ENCODE measurements at regions not wholly inside any gene's neighbourhood (a gene's known extent, or its start where the extent isn't known, plus 50 kb on each side); places are given as distances from the start of the nearest gene placed in this dataset.

- no peak overlapping the region for H3K27ac ChIP-seq (ENCODE audit: poor library complexity, severe bottlenecking)
- H3K27me3 ChIP-seq (ENCODE audit: insufficient read depth, poor library complexity, severe bottlenecking) = no peaks in the 10 kb centered on the region
- no peaks in the 10 kb centered on the region for H3K9me3 ChIP-seq (ENCODE audit: severe bottlenecking)
- H3K36me3 ChIP-seq (ENCODE audit: low read depth) = no peaks in the 10 kb centered on the region
- no peak for ATAC-seq (ENCODE audit: low read depth)
- TF ChIP-seq CTCF (IDR thresholded peaks at IDR 0.05; ENCODE audit: poor library complexity, severe bottlenecking) = no peak
- no peak for DNase-seq (ENCODE audit: low spot score)
- no peak overlapping the region for H3K4me3 ChIP-seq (ENCODE audit: severe bottlenecking)
- H3K4me1 ChIP-seq (ENCODE audit: insufficient read depth, poor library complexity, severe bottlenecking) = no peaks in the 10 kb centered on the region
These were observed 910.4 kb upstream of the PCDH10 start for GRCh38 chr4:132238697-132239096.

GRCh38 chr4:132240081-132240480 is 909.0 kb upstream of the PCDH10 start:
- H3K36me3 ChIP-seq (ENCODE audit: low read depth) = no peaks in the 10 kb centered on the region
- ATAC-seq (ENCODE audit: low read depth) = no peak
- no peaks in the 10 kb centered on the region for H3K27me3 ChIP-seq (ENCODE audit: insufficient read depth, poor library complexity, severe bottlenecking)
- H3K4me3 ChIP-seq (ENCODE audit: severe bottlenecking) = no peak overlapping the region
- no peaks in the 10 kb centered on the region for H3K9me3 ChIP-seq (ENCODE audit: severe bottlenecking)
- H3K4me1 ChIP-seq (ENCODE audit: insufficient read depth, poor library complexity, severe bottlenecking) = no peaks in the 10 kb centered on the region
- no peak for TF ChIP-seq CTCF (IDR thresholded peaks at IDR 0.05; ENCODE audit: poor library complexity, severe bottlenecking)
- no peak overlapping the region for H3K27ac ChIP-seq (ENCODE audit: poor library complexity, severe bottlenecking)
- no peak for DNase-seq (ENCODE audit: low spot score)

GRCh38 chr4:132245319-132245718 is 903.8 kb upstream of the PCDH10 start:
- no peak for TF ChIP-seq CTCF (IDR thresholded peaks at IDR 0.05; ENCODE audit: poor library complexity, severe bottlenecking)
- Histone ChIP-seq H3K9me3 (ENCODE audit: severe bottlenecking) (no peaks in the 10 kb centered on the region), H3K4me3 (ENCODE audit: severe bottlenecking) (no peak overlapping the region), H3K27me3 (ENCODE audit: insufficient read depth, poor library complexity, severe bottlenecking) (no peaks in the 10 kb centered on the region), H3K27ac (ENCODE audit: poor library complexity, severe bottlenecking) (no peak overlapping the region), H3K36me3 (ENCODE audit: low read depth) (no peaks in the 10 kb centered on the region), H3K4me1 (ENCODE audit: insufficient read depth, poor library complexity, severe bottlenecking) (no peaks in the 10 kb centered on the region)
- DNase-seq (ENCODE audit: low spot score) = no peak
- no peak for ATAC-seq (ENCODE audit: low read depth)

DNA sequence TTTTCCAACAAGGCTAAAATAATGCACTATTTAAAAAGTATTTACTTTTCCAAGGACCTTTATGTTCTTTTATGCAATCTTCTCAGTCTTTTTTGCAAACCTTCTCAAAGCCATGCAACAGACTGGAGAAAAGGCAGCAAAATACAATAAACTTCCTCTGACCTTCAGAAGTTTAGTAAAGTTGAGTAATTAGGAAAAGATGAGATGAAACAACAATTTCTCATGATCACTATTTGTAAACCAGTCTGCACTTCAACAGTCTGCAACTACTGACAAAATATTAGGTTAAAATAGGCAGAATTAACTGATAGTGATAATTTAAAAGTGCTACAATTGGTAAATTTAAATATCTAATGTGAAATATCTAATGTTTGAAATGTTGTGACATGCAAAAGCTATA is 884.9 kb upstream of the PCDH10 start:
- H3K9me3 ChIP-seq (ENCODE audit: severe bottlenecking) = no peaks in the 10 kb centered on the region
- no peaks in the 10 kb centered on the region for H3K36me3 ChIP-seq (ENCODE audit: low read depth)
- no peak for TF ChIP-seq CTCF (IDR thresholded peaks at IDR 0.05; ENCODE audit: poor library complexity, severe bottlenecking)
- H3K4me3 ChIP-seq (ENCODE audit: severe bottlenecking) = no peak overlapping the region
- H3K27ac ChIP-seq (ENCODE audit: poor library complexity, severe bottlenecking) = no peak overlapping the region
- H3K27me3 ChIP-seq (ENCODE audit: insufficient read depth, poor library complexity, severe bottlenecking) = no peaks in the 10 kb centered on the region
- H3K4me1 ChIP-seq (ENCODE audit: insufficient read depth, poor library complexity, severe bottlenecking) = no peaks in the 10 kb centered on the region
- ATAC-seq (ENCODE audit: low read depth) (no peak), DNase-seq (ENCODE audit: low spot score) (no peak)

- TF ChIP-seq CTCF (IDR thresholded peaks at IDR 0.05; ENCODE audit: poor library complexity, severe bottlenecking) = no peak
- Histone ChIP-seq H3K4me1 (ENCODE audit: insufficient read depth, poor library complexity, severe bottlenecking) (no peaks in the 10 kb centered on the region), H3K27me3 (ENCODE audit: insufficient read depth, poor library complexity, severe bottlenecking) (no peaks in the 10 kb centered on the region), H3K4me3 (ENCODE audit: severe bottlenecking) (no peak overlapping the region), H3K36me3 (ENCODE audit: low read depth) (no peaks in the 10 kb centered on the region), H3K9me3 (ENCODE audit: severe bottlenecking) (no peaks in the 10 kb centered on the region), H3K27ac (ENCODE audit: poor library complexity, severe bottlenecking) (no peak overlapping the region)
- ATAC-seq (ENCODE audit: low read depth) (no peak), DNase-seq (ENCODE audit: low spot score) (no peak)
These were observed 882.7 kb upstream of the PCDH10 start for GRCh38 chr4:132266374-132266773.

All from RWPE2 (cell line).